ENCODE measurements at regions not wholly inside any gene's neighbourhood (a gene's known extent, or its start where the extent isn't known, plus 50 kb on each side); places are given as distances from the start of the nearest gene placed in this dataset.

GRCh38 chr9:7394002-7394774, 405.4 kb downstream of the DMAC1 start:
- no peak for DNase-seq (ENCODE audit: low spot score)

- no peak for DNase-seq (ENCODE audit: low spot score)
Measured at GRCh38 chr9:7392148-7392547, 407.4 kb downstream of the DMAC1 start.

- DNase-seq (ENCODE audit: low spot score), result no peak
Measured at GRCh38 chr9:7388755-7389154, 410.8 kb downstream of the DMAC1 start.

DNA sequence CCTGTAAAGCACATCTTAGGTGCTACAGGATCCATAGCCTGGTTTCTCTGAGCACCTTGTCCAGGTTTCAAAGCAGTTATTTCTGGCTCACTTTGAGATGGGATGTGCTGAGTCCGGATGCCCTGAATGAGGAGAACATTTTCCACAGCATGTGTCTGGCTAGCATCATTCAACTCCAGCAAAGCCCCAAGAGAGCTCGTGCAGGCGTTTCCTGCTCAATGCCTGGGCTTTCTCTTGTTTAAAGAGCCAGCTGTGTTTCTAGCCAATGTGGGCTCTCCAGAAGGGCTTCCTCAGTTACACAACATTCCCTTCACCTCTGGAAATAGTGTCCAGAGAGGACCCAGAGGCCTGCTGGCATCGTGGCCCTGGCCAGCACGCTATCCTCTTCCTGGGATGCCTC, 411.7 kb downstream of the DMAC1 start:
- DNase-seq (ENCODE audit: low spot score), result no peak

GRCh38 chr9:7382304-7382703, 417.3 kb downstream of the DMAC1 start:
- no peak for DNase-seq (ENCODE audit: low spot score)

GRCh38 chr9:7377489-7377888, 422.1 kb downstream of the DMAC1 start:
- no peak for DNase-seq (ENCODE audit: low spot score)

DNA sequence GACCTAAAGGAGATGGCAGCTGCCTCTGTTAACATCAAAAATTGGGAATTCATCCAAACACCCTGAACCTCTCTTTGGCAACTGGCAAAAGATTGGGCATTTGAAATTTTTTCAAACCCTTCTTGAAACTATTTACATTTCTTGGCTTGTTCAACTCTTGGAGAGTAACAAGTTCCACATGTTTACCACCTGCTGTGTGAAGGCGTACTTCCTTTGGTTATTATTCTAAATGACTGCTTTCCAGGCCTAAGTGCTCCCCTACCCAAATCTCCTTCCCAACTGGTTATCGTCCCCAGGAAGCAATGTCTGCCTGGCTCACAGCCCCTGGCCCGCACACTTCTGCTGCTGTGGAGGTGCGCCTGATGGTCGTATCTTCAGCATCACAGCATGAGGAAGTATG, 422.7 kb downstream of the DMAC1 start:
- DNase-seq (ENCODE audit: low spot score), result no peak

DNA sequence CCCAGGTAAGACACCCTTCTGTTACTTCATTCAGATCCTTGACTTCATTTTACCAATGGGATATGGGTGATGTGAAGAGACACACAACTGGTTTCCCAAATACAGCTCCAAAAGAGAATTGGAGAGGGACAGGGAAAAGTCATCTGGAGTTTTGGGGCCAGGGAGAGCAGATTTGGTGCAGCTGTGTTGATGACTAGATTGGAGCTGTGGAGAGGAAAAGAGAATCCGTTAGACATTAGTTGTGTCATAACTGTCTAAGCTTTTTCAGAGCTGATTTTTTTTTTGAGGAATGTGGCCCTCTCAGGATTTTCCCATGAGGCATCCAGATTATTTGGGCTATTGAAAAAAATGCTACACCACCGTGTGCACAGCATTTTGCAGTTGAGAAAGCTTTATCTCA, 423.4 kb downstream of the DMAC1 start:
- DNase-seq (ENCODE audit: low spot score), result no peak

DNA sequence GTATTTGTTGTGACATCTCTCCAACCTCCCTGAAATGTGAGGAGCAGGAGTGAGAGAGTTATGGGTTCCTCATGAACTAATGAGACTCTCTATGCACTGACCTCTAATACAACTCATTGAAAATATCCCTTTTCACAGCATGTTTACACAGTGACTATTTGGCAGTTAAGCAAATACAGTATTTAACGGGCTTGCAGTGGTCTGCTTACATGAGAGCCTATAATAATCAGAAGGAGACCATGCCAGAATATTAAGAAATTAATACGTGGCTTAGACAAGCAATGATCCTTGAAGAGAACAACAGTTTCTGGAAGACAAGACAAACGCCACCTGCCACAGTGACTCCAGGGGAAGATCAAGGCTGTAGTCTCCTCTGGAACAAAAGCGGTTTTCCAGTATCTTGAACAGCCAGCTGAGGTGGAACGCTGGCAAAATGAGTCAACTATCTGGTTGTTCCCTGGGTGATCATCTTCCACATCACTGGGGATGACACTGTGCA, 424.5 kb downstream of the DMAC1 start:
- no peak for DNase-seq (ENCODE audit: low spot score)

- DNase-seq (ENCODE audit: low spot score), result no peak
Measured at GRCh38 chr9:7370988-7371387, 428.6 kb downstream of the DMAC1 start.

DNA sequence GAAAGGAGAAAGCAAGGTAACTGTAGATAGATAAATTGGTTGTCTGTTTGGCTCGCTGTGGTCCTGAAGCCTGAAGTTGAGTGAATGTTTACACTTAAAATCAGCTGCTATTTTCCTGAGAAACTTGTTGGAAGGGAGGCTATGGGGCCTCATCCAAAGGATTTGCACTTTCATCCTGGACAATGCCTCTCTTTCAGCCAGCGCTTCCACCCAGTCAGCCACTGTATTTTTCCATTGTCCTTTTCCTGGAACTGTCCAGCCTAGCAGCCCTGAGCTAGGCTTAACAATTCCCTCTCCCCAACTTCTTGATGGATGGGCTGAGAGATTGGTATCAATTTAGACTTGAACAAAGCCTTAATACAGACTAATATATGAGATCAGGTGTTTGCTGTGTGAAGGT, 429.2 kb downstream of the DMAC1 start:
- DNase-seq (ENCODE audit: low spot score), result no peak

- DNase-seq (ENCODE audit: low spot score), result no peak
Measured at GRCh38 chr9:7369384-7369821, 430.2 kb downstream of the DMAC1 start.

- no peak for DNase-seq (ENCODE audit: low spot score)
Measured at GRCh38 chr9:7368410-7369292, 430.9 kb downstream of the DMAC1 start.

GRCh38 chr9:7367726-7368125, 431.9 kb downstream of the DMAC1 start:
- DNase-seq (ENCODE audit: low spot score), result no peak

DNA sequence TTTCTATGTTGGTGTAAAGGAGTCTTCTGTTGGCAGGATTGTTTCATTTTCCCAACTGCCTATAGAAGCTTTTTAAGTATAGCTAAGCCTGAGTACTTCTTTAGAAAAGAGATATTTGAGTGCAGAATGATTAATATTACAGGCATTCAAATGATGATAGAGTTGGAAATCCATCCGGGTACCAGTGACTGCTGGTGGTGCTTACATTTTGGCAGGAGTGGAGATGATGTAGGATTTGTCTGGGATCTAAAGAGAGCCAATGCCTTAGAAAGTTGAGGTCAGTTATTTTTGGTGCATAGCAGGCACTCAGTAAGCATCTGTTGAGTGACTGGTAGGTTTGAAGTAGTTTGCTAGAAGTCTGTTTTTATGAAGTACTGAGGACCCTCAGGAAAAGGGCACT, 433.5 kb downstream of the DMAC1 start:
- no peak for DNase-seq (ENCODE audit: low spot score)

- DNase-seq (ENCODE audit: low spot score), result no peak
Measured at GRCh38 chr9:7363777-7364477, 435.7 kb downstream of the DMAC1 start.

DNA sequence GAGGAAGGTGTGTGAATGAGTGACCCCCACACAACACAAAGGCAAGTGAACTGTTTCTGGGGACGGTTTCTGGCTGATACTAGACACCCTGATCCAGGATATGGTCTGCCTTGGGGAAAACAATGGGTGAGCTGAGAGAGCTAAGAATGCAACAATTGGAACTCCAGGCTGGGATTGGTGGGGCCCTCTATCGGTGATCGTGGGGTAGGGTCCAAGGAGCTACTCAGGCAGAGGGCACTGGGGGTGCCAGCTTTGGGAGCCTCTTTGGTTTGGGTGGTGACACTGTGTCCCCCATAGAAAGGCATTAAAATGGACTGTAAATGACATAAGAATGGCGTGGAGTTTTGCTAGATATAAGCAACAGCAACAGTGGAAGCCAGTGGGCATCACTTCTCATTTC, 439.1 kb downstream of the DMAC1 start:
- DNase-seq (ENCODE audit: low spot score), result peak; percentile 7

DNA sequence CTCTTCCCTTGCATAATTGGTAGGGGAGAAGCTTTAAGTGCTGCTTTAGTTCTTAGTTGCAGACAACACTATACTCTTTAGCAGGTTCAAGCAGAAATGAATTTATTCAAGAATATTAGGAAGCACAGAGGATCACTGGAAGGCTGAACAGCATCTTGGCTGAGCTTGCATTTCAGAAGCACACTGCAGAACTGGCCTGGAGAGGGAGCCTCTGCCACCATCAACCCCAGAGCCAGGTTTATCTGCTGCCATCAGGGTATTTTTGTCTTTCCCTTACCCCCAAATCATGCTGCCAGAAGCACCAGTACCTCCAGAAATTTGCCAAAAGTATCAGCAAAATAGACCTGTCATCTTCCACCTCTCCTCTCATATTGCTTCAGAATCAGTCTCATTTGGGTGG, 440.7 kb downstream of the DMAC1 start:
- no peak for DNase-seq (ENCODE audit: low spot score)

GRCh38 chr9:7354704-7355103, 444.9 kb downstream of the DMAC1 start:
- no peak for DNase-seq (ENCODE audit: low spot score)

- DNase-seq (ENCODE audit: low spot score), result no peak
Measured at GRCh38 chr9:7348692-7349091, 450.9 kb downstream of the DMAC1 start.

DNA sequence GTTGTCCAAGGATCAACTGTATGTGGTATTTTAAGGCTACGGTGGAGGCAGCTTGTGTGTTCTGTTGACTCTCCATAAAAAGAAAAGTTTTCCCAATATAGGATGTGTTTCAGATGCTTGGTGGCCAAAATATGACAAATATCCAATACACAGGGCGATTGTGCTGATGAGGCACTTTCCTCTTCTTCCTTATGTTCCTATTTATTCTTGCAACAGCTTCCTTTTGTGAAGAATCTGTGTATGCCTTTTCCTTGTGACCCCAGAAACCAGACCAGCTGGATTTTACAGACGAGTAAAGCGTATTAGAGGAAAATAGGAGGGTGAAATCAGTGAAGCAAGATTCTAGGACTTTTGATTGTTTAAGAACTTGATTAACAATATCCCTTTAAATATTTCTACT, 452.0 kb downstream of the DMAC1 start:
- no peak for DNase-seq (ENCODE audit: low spot score)

- no peak for DNase-seq (ENCODE audit: low spot score)
Measured at GRCh38 chr9:7346144-7346543, 453.4 kb downstream of the DMAC1 start.

DNA sequence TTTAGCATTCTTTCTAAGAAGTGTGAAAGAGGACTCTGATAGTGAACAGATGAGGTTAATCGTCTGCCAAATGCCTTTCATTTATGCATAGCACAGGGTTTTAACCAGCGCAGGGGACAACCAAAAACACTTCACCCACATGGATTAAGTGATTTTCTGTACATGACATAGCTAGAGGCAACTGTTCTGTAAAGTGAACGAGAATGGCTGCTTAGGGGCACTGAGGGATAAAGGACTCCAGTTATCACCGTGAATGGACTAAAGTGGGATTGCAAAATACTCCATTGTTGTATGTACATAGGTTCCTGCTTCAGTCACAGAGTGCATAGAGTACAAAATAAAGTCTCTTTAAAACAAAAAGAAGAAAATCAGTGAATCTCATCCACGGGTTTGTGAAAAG, 456.8 kb downstream of the DMAC1 start:
- no peak for DNase-seq (ENCODE audit: low spot score)
